TTC549 (cell line): ENCODE measurements at regions not wholly inside any gene's neighbourhood (a gene's known extent, or its start where the extent isn't known, plus 50 kb on each side); places are given as distances from the start of the nearest gene placed in this dataset.
"Not testable (repeated sequence)": the region's sequence is repeated elsewhere in the genome, so short reads cannot be mapped to it uniquely, and the experiment has no call there.

Source experiments
- FAIRE-seq: peaks from 2 replicates; lab custom pipeline; 2012; peaks lifted over from hg19 to GRCh38; lab: Jason Lieb, UNC

DNA sequence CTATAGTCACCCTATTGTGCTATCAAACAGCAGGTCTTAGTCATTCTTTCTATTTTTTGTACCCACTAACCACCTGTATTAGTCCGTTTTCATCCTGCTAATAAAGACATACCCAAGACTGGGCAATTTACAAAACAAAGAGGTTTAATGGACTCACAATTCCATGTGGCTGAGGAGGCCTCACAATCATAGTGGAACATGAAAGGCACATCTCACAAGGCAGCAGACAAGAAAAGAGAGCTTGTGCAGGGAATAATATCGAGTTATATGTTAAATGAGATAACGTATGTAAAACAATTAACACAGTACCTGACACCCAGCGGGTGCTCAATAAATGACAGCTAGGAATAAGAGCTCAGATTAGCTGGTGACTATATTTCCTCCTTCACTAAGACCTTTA lies 88.1 kb upstream of the WDR44 start:
- FAIRE-seq: no peak

- no peak for FAIRE-seq
Observed at GRCh38 chrX:118259213-118259612, 86.7 kb upstream of the WDR44 start.

DNA sequence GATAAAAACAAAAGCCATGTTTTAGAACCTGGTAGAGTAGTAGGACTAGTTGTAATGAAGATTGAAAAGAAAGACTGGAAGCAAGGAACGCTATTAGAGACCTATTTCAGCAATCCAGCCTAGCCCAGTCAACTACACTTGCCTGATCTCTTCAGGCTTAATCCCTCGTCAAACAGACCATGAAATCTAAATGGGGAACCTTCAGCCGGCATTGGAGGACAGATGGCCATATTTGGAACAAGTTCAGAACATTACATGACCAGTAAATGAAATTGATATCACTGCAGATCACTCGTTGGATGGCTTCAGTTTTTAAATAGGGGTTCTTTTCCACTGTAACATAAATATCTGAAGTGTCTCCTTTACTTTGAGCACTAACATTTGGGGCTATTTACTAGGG lies 84.8 kb upstream of the WDR44 start:
- no peak for FAIRE-seq

- no peak for FAIRE-seq
Observed at GRCh38 chrX:118271775-118272174, 74.1 kb upstream of the WDR44 start.

GRCh38 chrX:118272242-118272641 lies 73.7 kb upstream of the WDR44 start:
- no peak for FAIRE-seq

DNA sequence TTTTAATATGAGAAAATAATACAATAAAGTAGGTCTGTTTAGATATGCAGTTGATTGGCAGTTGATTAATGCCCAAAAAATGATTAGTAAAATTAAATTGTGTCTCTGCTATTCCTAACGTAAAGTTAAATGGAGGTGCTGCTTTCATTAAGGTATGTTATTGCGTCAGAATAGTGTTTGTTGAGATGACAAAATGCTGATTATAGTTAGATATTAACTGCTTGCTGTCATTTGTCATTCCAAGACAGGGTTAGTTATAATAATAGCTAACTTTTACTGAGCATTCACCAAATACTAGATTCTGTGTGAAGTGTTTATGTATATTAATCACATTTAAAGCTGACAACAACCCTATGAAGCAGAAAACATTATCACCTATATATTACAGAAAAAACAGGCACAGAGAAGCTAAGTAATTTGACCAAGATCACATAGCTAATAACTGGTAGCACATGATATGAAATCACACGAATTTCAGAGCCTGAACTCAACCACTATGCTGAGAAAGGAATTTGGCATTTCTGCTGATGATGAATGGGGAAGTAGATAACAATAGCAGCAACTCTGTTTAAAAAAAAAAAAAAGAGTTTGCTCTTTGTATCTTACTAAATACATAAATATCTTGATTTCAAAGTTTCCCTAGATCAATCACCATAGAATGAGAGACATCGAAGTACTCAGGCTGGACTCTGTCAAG lies 59.7 kb upstream of the WDR44 start:
- FAIRE-seq: no peak

GRCh38 chrX:118295818-118296217 lies 50.1 kb upstream of the WDR44 start:
- not testable (repeated sequence) for FAIRE-seq
